GM12878 (cell line): ENCODE measurements at regions not wholly inside any gene's neighbourhood (a gene's known extent, or its start where the extent isn't known, plus 50 kb on each side); places are given as distances from the start of the nearest gene placed in this dataset.

Experiments used
- ATAC-seq: fragments of 200-7000 bp; cut with Tn5 transposase; 3 replicates; pipeline ENCODE4 v1.9.1; 2020; ENCODE audit warnings: mild to moderate bottlenecking, moderate library complexity
- BruUV-seq: library from RNA; stranded (reverse); fragments of 400-500 nt; replicated peaks from 2 replicates; lab custom pipeline; 2021; lab: Mats Ljungman, UMichigan
- CTCF ChIA-PET: fragments of 300-600 bp; sonication (Branson Sonifier 250); formaldehyde crosslinking; extraction: SDS; loops from one replicate; lab custom pipeline; 2021; ENCODE audit warnings: inconsistent platforms; lab: Yijun Ruan, JAX
- POLR2A ChIA-PET: fragments of 350-600 bp; formaldehyde crosslinking; extraction: SDS; loops from one replicate; lab custom pipeline; 2021; ENCODE audit warnings: inconsistent platforms; lab: Charles Lee
- RAD21 ChIA-PET: fragments of 300-600 bp; sonication (Branson Sonifier 250); formaldehyde crosslinking; loops from one replicate; lab custom pipeline; 2023; ENCODE audit warnings: antibody characterized with exemption; ENCODE audit not compliant: unreplicated experiment; lab: Charles Lee
- SMC1A ChIA-PET: fragments of 300-600 bp; sonication (Branson Sonifier 250); formaldehyde crosslinking; loops from one replicate; lab custom pipeline; 2023; ENCODE audit not compliant: unreplicated experiment, uncharacterized antibody; lab: Charles Lee
- DNase-seq: peaks from one replicate; pipeline ENCODE4 v3.0.0-alpha.2; 2011; ENCODE audit warnings: low read depth, low spot score
- FAIRE-seq: peaks from 3 replicates; lab custom pipeline; 2011; peaks lifted over from hg19 to GRCh38; lab: Jason Lieb, UNC
- H2AFZ ChIP-seq: 2 replicates; pipeline ENCODE4 v1.6.0; 2011; ENCODE audit warnings: low read depth, low read length, control low read depth; ENCODE audit not compliant: control insufficient read depth
- H3K27ac ChIP-seq: 2 replicates; pipeline ENCODE4 v1.5.1; 2011; ENCODE audit warnings: control low read depth; ENCODE audit not compliant: control insufficient read depth, insufficient read depth
- H3K27me3 ChIP-seq, 2 experiments: replicated peaks in 1 of 2; 2 replicates each; pipeline versions ENCODE4 v1.6.0 to v1.6.1; 2011; ENCODE audit warnings: low read length in 1 of 2; ENCODE audit not compliant: control insufficient read depth in 2 of 2, insufficient read depth in 2 of 2
- H3K36me3 ChIP-seq, 2 experiments: 2 replicates each; pipeline ENCODE4 v1.5.1; 2011; ENCODE audit warnings: low read length in 1 of 2; ENCODE audit not compliant: control insufficient read depth in 2 of 2, insufficient read depth in 2 of 2
- H3K4me1 ChIP-seq: 2 replicates; pipeline ENCODE4 v1.6.1; 2011; ENCODE audit warnings: mild to moderate bottlenecking, low read length, moderate library complexity, mixed read lengths; ENCODE audit not compliant: control insufficient read depth, insufficient read depth
- H3K4me2 ChIP-seq: 2 replicates; pipeline ENCODE4 v1.6.0; 2011; ENCODE audit warnings: control low read depth; ENCODE audit not compliant: control insufficient read depth, insufficient read depth
- H3K4me3 ChIP-seq: fragments of 200-600 bp; sonication (generic); 2 replicates; pipeline ENCODE4 v1.5.1; 2016
- H3K79me2 ChIP-seq: 2 replicates; pipeline ENCODE4 v1.6.0; 2011; ENCODE audit warnings: low read length; ENCODE audit not compliant: control insufficient read depth, insufficient read depth
- H3K9ac ChIP-seq: 2 replicates; pipeline ENCODE4 v1.8.0; 2011; ENCODE audit warnings: low read length, control low read depth, mixed read lengths; ENCODE audit not compliant: control insufficient read depth, insufficient read depth
- H3K9me3 ChIP-seq: replicated peaks from 3 replicates; pipeline ENCODE4 v1.5.1; 2011; ENCODE audit warnings: mild to moderate bottlenecking, low read length; ENCODE audit not compliant: control insufficient read depth, insufficient read depth
- H4K20me1 ChIP-seq: 2 replicates; pipeline ENCODE4 v1.6.0; 2011; ENCODE audit not compliant: control insufficient read depth, insufficient read depth
- CHD1 ChIP-seq: IDR thresholded peaks from 2 replicates; pipeline ENCODE4 v1.6.1; 2012; ENCODE audit warnings: low read depth, low read length, improper control_type of control experiment
- MAX ChIP-seq: IDR thresholded peaks from 2 replicates; pipeline ENCODE4 v1.6.1; 2012; ENCODE audit warnings: low read depth, low read length, improper control_type of control experiment
- NBN ChIP-seq: fragments of 450-650 bp; IDR thresholded peaks from 2 replicates; pipeline ENCODE4 v1.6.1; 2016
- NFYB ChIP-seq: IDR thresholded peaks from 2 replicates; pipeline ENCODE4 v1.6.1; 2011; ENCODE audit warnings: low read depth, mild to moderate bottlenecking, low read length, improper control_type of control experiment, moderate library complexity; ENCODE audit not compliant: insufficient read depth
- NRF1 ChIP-seq: conservative IDR thresholded peaks from 2 replicates; pipeline ENCODE4 v1.6.1; 2011; ENCODE audit warnings: mild to moderate bottlenecking, low read depth, low read length, improper control_type of control experiment
- SKIL ChIP-seq: fragments of 450-650 bp; IDR thresholded peaks from 2 replicates; pipeline ENCODE4 v1.6.1; 2017; ENCODE audit warnings: mild to moderate bottlenecking, low read depth, inconsistent platforms; ENCODE audit not compliant: poor library complexity, severe bottlenecking
- SMARCA5 ChIP-seq: fragments of 450-650 bp; IDR thresholded peaks from 2 replicates; pipeline ENCODE4 v1.6.1; 2017; ENCODE audit warnings: mild to moderate bottlenecking
- ZBTB40 ChIP-seq: fragments of 450-650 bp; IDR thresholded peaks from 2 replicates; pipeline ENCODE4 v1.6.1; 2016; ENCODE audit warnings: mild to moderate bottlenecking, moderate library complexity, borderline replicate concordance
- ZNF622 ChIP-seq: fragments of 450-650 bp; IDR thresholded peaks from 2 replicates; pipeline ENCODE4 v1.6.1; 2017; ENCODE audit warnings: mild to moderate bottlenecking, inconsistent platforms
- WGBS: methylation state at CpG from one replicate; pipeline ENCODE4 v1.1.6; 2016; ENCODE audit warnings: low lambda C conversion rate; ENCODE audit not compliant: insufficient replicate concordance, insufficient coverage; ENCODE audit errors: missing lambda C conversion rate; 5-methylcytosine and 5-hydroxymethylcytosine counted together
- in situ Hi-C: fragments of 300-500 bp; cut with MboI; formaldehyde crosslinking; loops from 9 replicates; pipeline ENCODE4 v1.14.3; 2018; ENCODE audit warnings: mixed read lengths
- intact Hi-C: fragments of 100-400 bp; cut with micrococcal nuclease; formaldehyde crosslinking; loops from one replicate; pipeline ENCODE4 v1.14.2; 2022; ENCODE audit not compliant: unreplicated experiment

- Histone ChIP-seq H3K9ac (no peak overlapping the region), H3K79me2 (no peaks in the 10 kb centered on the region), H3K4me1 (peaks cover 78% of the 10 kb centered on the region), H4K20me1 (no peaks in the 10 kb centered on the region), H3K4me3 (no peak overlapping the region), H3K36me3 (no peaks in the 10 kb centered on the region), H3K4me2 (no peak overlapping the region), H3K9me3 (no peaks in the 10 kb centered on the region), H3K27me3 (no peaks in the 10 kb centered on the region), H2AFZ (no peak overlapping the region), H3K27ac (no peak overlapping the region)
- CTCF ChIA-PET, result interaction anchor here (0.7 to 0.8 kb wide), 2 partner anchors 64 to 145 kb away, joined by 3 read pairs; no protein-coding TSS in a partner anchor
- intact Hi-C loops (no loop called here), in situ Hi-C loops (no loop called here)
- no TSS peak for BruUV-seq
- POLR2A ChIA-PET, result no interaction called here
- RAD21 ChIA-PET, result interaction anchor here (1.1 to 1.6 kb wide), 2 partner anchors 37 to 175 kb away, joined by 3 to 4 read pairs; no protein-coding TSS in a partner anchor
- no peak for FAIRE-seq
- SMC1A ChIA-PET, result interaction anchor here (3.2 to 8.9 kb wide), 3 partner anchors 8 to 23 kb away, joined by 13 to 77 read pairs (median 13); no protein-coding TSS in a partner anchor
- DNase-seq, result no peak
- no peak for TF ChIP-seq CHD1
- TF ChIP-seq NBN, result no peak
- no peak for TF ChIP-seq ZNF622
- TF ChIP-seq ZBTB40, result no peak
- no peak for TF ChIP-seq SKIL
- no peak for TF ChIP-seq NRF1
- no peak for TF ChIP-seq SMARCA5
- TF ChIP-seq NFYB, result no peak
- no peak for TF ChIP-seq MAX
- 72% methylated on average over 7 of the region's 7 CpGs for WGBS
- no peak for ATAC-seq
These were observed 65.6 kb downstream of the TEX35 start for GRCh38 chr1:178578541-178578940.
